ENCODE measurements at regions not wholly inside any gene's neighbourhood (a gene's known extent, or its start where the extent isn't known, plus 50 kb on each side); places are given as distances from the start of the nearest gene placed in this dataset.
A peak's percentile ranks its signal among the peaks of the same experiment; 100 is the strongest.

- BruUV-seq (replicated peaks) = no TSS peak
- Mint-ChIP-seq H3K36me3 (ENCODE audit: insufficient read depth, unreplicated experiment) (no peaks in the 10 kb centered on the region), H3K9me3 (ENCODE audit: unreplicated experiment) (no peaks in the 10 kb centered on the region), H3K27ac (ENCODE audit: low read depth, unreplicated experiment) (no peak overlapping the region), H3K4me3 (ENCODE audit: unreplicated experiment) (no peak overlapping the region), H3K4me1 (ENCODE audit: insufficient read depth, unreplicated experiment) (peaks cover 10% of the 10 kb centered on the region), H3K27me3 (ENCODE audit: insufficient read depth, unreplicated experiment) (no peaks in the 10 kb centered on the region)
- ChIA-PET POLR2A (interaction anchor here (0.6 to 1.1 kb wide), 3 partner anchors 37 to 687 kb away, joined by 3 read pairs; no protein-coding TSS in a partner anchor), CTCF (interaction anchor here (0.5 to 1.6 kb wide), 4 partner anchors 16 to 170 kb away, joined by 3 to 9 read pairs (median 3); no protein-coding TSS in a partner anchor)
- TF ChIP-seq CTCF (IDR thresholded peaks at IDR 0.05; ENCODE audit: unreplicated experiment) = no peak
- intact Hi-C loops (cut with micrococcal nuclease) = no loop called here
- DNase-seq (ENCODE audit: unreplicated experiment) = no peak
These were observed 93.8 kb upstream of the HDAC9 start for GRCh38 chr7:18401757-18402156.

GRCh38 chr7:18402488-18403183, 92.9 kb upstream of the HDAC9 start:
- TF ChIP-seq CTCF (IDR thresholded peaks at IDR 0.05; ENCODE audit: unreplicated experiment) = no peak

GRCh38 chr7:18405726-18406125, 89.8 kb upstream of the HDAC9 start:
- Mint-ChIP-seq H3K4me1 (ENCODE audit: insufficient read depth, unreplicated experiment) (no peaks in the 10 kb centered on the region), H3K9me3 (ENCODE audit: unreplicated experiment) (peaks cover 5% of the 10 kb centered on the region), H3K27me3 (ENCODE audit: insufficient read depth, unreplicated experiment) (no peaks in the 10 kb centered on the region), H3K36me3 (ENCODE audit: insufficient read depth, unreplicated experiment) (no peaks in the 10 kb centered on the region), H3K27ac (ENCODE audit: low read depth, unreplicated experiment) (no peak overlapping the region), H3K4me3 (ENCODE audit: unreplicated experiment) (no peak overlapping the region)
- BruUV-seq (replicated peaks) = no TSS peak
- no peak for DNase-seq (ENCODE audit: unreplicated experiment)
- CTCF ChIA-PET = interaction anchor here (1.0 to 1.8 kb wide), 2 partner anchors 8 to 9 kb away, joined by 3 to 6 read pairs; no protein-coding TSS in a partner anchor
- intact Hi-C loops (cut with micrococcal nuclease) = no loop called here
- POLR2A ChIA-PET = interaction anchor here (1.2 to 1.5 kb wide), 2 partner anchors 35 to 103 kb away, joined by 4 to 5 read pairs; no protein-coding TSS in a partner anchor
- no peak for TF ChIP-seq CTCF (IDR thresholded peaks at IDR 0.05; ENCODE audit: unreplicated experiment)

More at GRCh38 chr7:18402488-18403183, 92.9 kb upstream of the HDAC9 start:
- intact Hi-C loops (cut with micrococcal nuclease) = no loop called here
- ChIA-PET CTCF (interaction anchor here (1.0 kb wide), 1 partner anchor 17 kb away, joined by 3 read pairs; no protein-coding TSS in a partner anchor), POLR2A (interaction anchor here (0.8 to 1.0 kb wide), 2 partner anchors 14 to 38 kb away, joined by 3 to 5 read pairs; no protein-coding TSS in a partner anchor)
- peaks cover 10% of the 10 kb centered on the region for H3K4me1 Mint-ChIP-seq (ENCODE audit: insufficient read depth, unreplicated experiment)
- H3K36me3 Mint-ChIP-seq (ENCODE audit: insufficient read depth, unreplicated experiment) = no peaks in the 10 kb centered on the region
- H3K27ac Mint-ChIP-seq (ENCODE audit: low read depth, unreplicated experiment) = no peak overlapping the region
- BruUV-seq (replicated peaks) = no TSS peak
- H3K4me3 Mint-ChIP-seq (ENCODE audit: unreplicated experiment) = no peak overlapping the region
- H3K27me3 Mint-ChIP-seq (ENCODE audit: insufficient read depth, unreplicated experiment) = no peaks in the 10 kb centered on the region
- peak; percentile 57 for DNase-seq (ENCODE audit: unreplicated experiment)
- peaks cover 5% of the 10 kb centered on the region for H3K9me3 Mint-ChIP-seq (ENCODE audit: unreplicated experiment)

GRCh38 chr7:18407385-18407784, 88.2 kb upstream of the HDAC9 start:
- no peaks in the 10 kb centered on the region for H3K4me1 Mint-ChIP-seq (ENCODE audit: insufficient read depth, unreplicated experiment)
- no peak for DNase-seq (ENCODE audit: unreplicated experiment)
- CTCF ChIA-PET = interaction anchor here (1.8 kb wide), 1 partner anchor 9 kb away, joined by 6 read pairs; no protein-coding TSS in a partner anchor
- no peak for TF ChIP-seq CTCF (IDR thresholded peaks at IDR 0.05; ENCODE audit: unreplicated experiment)
- H3K4me3 Mint-ChIP-seq (ENCODE audit: unreplicated experiment) = no peak overlapping the region
- no peaks in the 10 kb centered on the region for H3K27me3 Mint-ChIP-seq (ENCODE audit: insufficient read depth, unreplicated experiment)
- no peaks in the 10 kb centered on the region for H3K36me3 Mint-ChIP-seq (ENCODE audit: insufficient read depth, unreplicated experiment)
- H3K27ac Mint-ChIP-seq (ENCODE audit: low read depth, unreplicated experiment) = no peak overlapping the region
- BruUV-seq (replicated peaks) = no TSS peak
- POLR2A ChIA-PET = no interaction called here
- intact Hi-C loops (cut with micrococcal nuclease) = no loop called here
- H3K9me3 Mint-ChIP-seq (ENCODE audit: unreplicated experiment) = peaks cover 5% of the 10 kb centered on the region
